IMR-90 (cell line): ENCODE measurements at regions not wholly inside any gene's neighbourhood (a gene's known extent, or its start where the extent isn't known, plus 50 kb on each side); places are given as distances from the start of the nearest gene placed in this dataset.

ENCODE experiments used
- ATAC-seq: fragments of 200-7000 bp; cut with Tn5 transposase; 2 replicates; pipeline ENCODE4 v1.9.1; 2020; ENCODE audit warnings: low read depth, mild to moderate bottlenecking, moderate library complexity
- BruUV-seq: library from RNA; stranded (reverse); fragments of 400-500 nt; replicated peaks from 2 replicates; lab custom pipeline; 2021; lab: Mats Ljungman, UMichigan
- CTCF ChIA-PET: fragments of 300-600 bp; formaldehyde crosslinking; extraction: SDS; loops from one replicate; lab custom pipeline; 2021; ENCODE audit warnings: antibody characterized with exemption; lab: Yijun Ruan, JAX
- POLR2A ChIA-PET: fragments of 300-600 bp; sonication (Branson Sonifier 250); formaldehyde crosslinking; loops from one replicate; lab custom pipeline; 2022; ENCODE audit warnings: antibody characterized with exemption; ENCODE audit not compliant: unreplicated experiment; lab: Charles Lee
- DNase-seq: peaks from one replicate; pipeline ENCODE4 v3.0.0; 2013
- H2AFZ ChIP-seq: replicated peaks from 2 replicates; pipeline ENCODE3; 2013; ENCODE audit warnings: low read length, mild to moderate bottlenecking; ENCODE audit not compliant: poor library complexity
- H2AK5ac ChIP-seq: 2 replicates; pipeline ENCODE4 v1.6.1; 2013; ENCODE audit warnings: low read depth, low read length, inconsistent platforms
- H2AK9ac ChIP-seq: replicated peaks from 2 replicates; pipeline ENCODE3; 2013; ENCODE audit warnings: mild to moderate bottlenecking, low read depth, low read length, moderate library complexity; ENCODE audit not compliant: poor library complexity
- H2BK120ac ChIP-seq: 2 replicates; pipeline ENCODE4 v1.6.1; 2013; ENCODE audit warnings: low read depth, low read length, inconsistent platforms
- H2BK15ac ChIP-seq: 3 replicates; pipeline ENCODE4 v1.6.1; 2013; ENCODE audit warnings: low read depth, low read length, inconsistent platforms
- H2BK20ac ChIP-seq: 2 replicates; pipeline ENCODE4 v1.6.1; 2013; ENCODE audit warnings: low read depth, mild to moderate bottlenecking, inconsistent platforms, low read length, moderate library complexity
- H2BK5ac ChIP-seq: 2 replicates; pipeline ENCODE4 v1.6.1; 2013; ENCODE audit warnings: mild to moderate bottlenecking, low read depth, low read length, inconsistent platforms; ENCODE audit not compliant: poor library complexity, severe bottlenecking
- H3K14ac ChIP-seq: replicated peaks from 2 replicates; pipeline ENCODE4 v1.6.1; 2013; ENCODE audit warnings: low read depth, low read length, inconsistent platforms
- H3K18ac ChIP-seq: 2 replicates; pipeline ENCODE4 v1.6.1; 2013; ENCODE audit warnings: low read depth, low read length, control low read depth
- H3K23ac ChIP-seq: 2 replicates; pipeline ENCODE4 v1.6.1; 2013; ENCODE audit warnings: low read depth, low read length, inconsistent platforms
- H3K27ac ChIP-seq: 2 replicates; pipeline ENCODE4 v1.5.1; 2013; ENCODE audit warnings: mild to moderate bottlenecking, control low read depth, low read length; ENCODE audit not compliant: insufficient read depth
- H3K27me3 ChIP-seq: 2 replicates; pipeline ENCODE4 v1.6.1; 2013; ENCODE audit warnings: low read length; ENCODE audit not compliant: control insufficient read depth, insufficient read depth
- H3K36me3 ChIP-seq: 2 replicates; pipeline ENCODE4 v1.6.1; 2013; ENCODE audit warnings: low read length, mixed read lengths; ENCODE audit not compliant: control insufficient read depth, insufficient read depth
- H3K4ac ChIP-seq: 2 replicates; pipeline ENCODE4 v1.6.1; 2013; ENCODE audit warnings: low read depth, low read length, inconsistent platforms
- H3K4me1 ChIP-seq: 2 replicates; pipeline ENCODE4 v1.6.1; 2013; ENCODE audit warnings: low read length, mixed read lengths; ENCODE audit not compliant: control insufficient read depth, insufficient read depth
- H3K4me2 ChIP-seq: 2 replicates; pipeline ENCODE4 v1.6.1; 2013; ENCODE audit warnings: low read depth, mild to moderate bottlenecking, control low read depth, low read length, moderate library complexity
- H3K4me3 ChIP-seq: 2 replicates; pipeline ENCODE4 v1.5.1; 2013; ENCODE audit warnings: low read depth, mild to moderate bottlenecking, control low read depth, low read length, moderate library complexity; ENCODE audit not compliant: insufficient read depth
- H3K56ac ChIP-seq: 2 replicates; pipeline ENCODE4 v1.6.1; 2013; ENCODE audit warnings: low read length, inconsistent platforms; ENCODE audit not compliant: insufficient read depth; ENCODE audit errors: extremely low read depth
- H3K79me1 ChIP-seq, 2 experiments: 2 replicates each; pipeline ENCODE4 v1.6.1; 2013; ENCODE audit warnings: low read length in 2 of 2, inconsistent platforms in 1 of 2, low read depth in 1 of 2
- H3K9ac ChIP-seq: 2 replicates; pipeline ENCODE4 v1.6.1; 2013; ENCODE audit warnings: low read depth, low read length, control low read depth
- H3K9me1 ChIP-seq: 2 replicates; pipeline ENCODE4 v1.6.1; 2013; ENCODE audit warnings: low read length, inconsistent platforms; ENCODE audit not compliant: insufficient read depth
- H3K9me3 ChIP-seq: 2 replicates; pipeline ENCODE4 v1.6.1; 2013; ENCODE audit warnings: low read length; ENCODE audit not compliant: control insufficient read depth, insufficient read depth
- H4K20me1 ChIP-seq: 2 replicates; pipeline ENCODE4 v1.6.1; 2013; ENCODE audit warnings: low read length, inconsistent platforms; ENCODE audit not compliant: insufficient read depth
- H4K5ac ChIP-seq: 2 replicates; pipeline ENCODE4 v1.6.1; 2013; ENCODE audit warnings: mild to moderate bottlenecking, low read depth, low read length, control low read depth
- H4K8ac ChIP-seq, 2 experiments: 2 replicates each; pipeline ENCODE4 v1.6.1; 2013; ENCODE audit warnings: low read depth in 2 of 2, low read length in 2 of 2, control low read depth in 1 of 2, inconsistent platforms in 1 of 2
- H4K91ac ChIP-seq: 2 replicates; pipeline ENCODE4 v1.6.1; 2013; ENCODE audit warnings: low read depth, low read length, inconsistent platforms; ENCODE audit not compliant: insufficient read depth
- BHLHE40 ChIP-seq: fragments of 150-350 bp; IDR thresholded peaks from 2 replicates; pipeline ENCODE4 v1.6.1; 2016; ENCODE audit warnings: mild to moderate bottlenecking, low read depth, low read length
- CEBPB ChIP-seq: IDR thresholded peaks from 2 replicates; pipeline ENCODE4 v1.6.1; 2012; ENCODE audit warnings: low read depth, low read length, improper control_type of control experiment
- CHD1 ChIP-seq: IDR thresholded peaks from 2 replicates; pipeline ENCODE4 v1.6.1; 2012; ENCODE audit warnings: low read depth, low read length, improper control_type of control experiment
- MXI1 ChIP-seq: IDR thresholded peaks from 2 replicates; pipeline ENCODE4 v1.6.1; 2012; ENCODE audit warnings: low read depth, mild to moderate bottlenecking, low read length, moderate library complexity, borderline replicate concordance
- whole genome bisulfite sequencing, 2 experiments: methylation state at CpG; one replicate each; pipeline versions ENCODE4 v1.1.5 to v1.1.7; 2013; ENCODE audit warnings: missing lambda C conversion rate in 2 of 2; ENCODE audit not compliant: insufficient read length in 1 of 2; ENCODE audit errors: extremely low coverage in 2 of 2; 5-methylcytosine and 5-hydroxymethylcytosine counted together
- dilution Hi-C: fragments of 300-500 bp; cut with HindIII; formaldehyde crosslinking; loops from one replicate; pipeline ENCODE4 v1.14.3; 2018; ENCODE audit warnings: low sequenced_read_pairs; ENCODE audit not compliant: unreplicated experiment
- in situ Hi-C: fragments of 300-500 bp; cut with MboI; formaldehyde crosslinking; loops from 3 replicates; pipeline ENCODE4 v1.14.3; 2019; ENCODE audit warnings: low sequenced_read_pairs, inconsistent platforms, mixed read lengths
- intact Hi-C: fragments of 100-400 bp; cut with micrococcal nuclease; formaldehyde crosslinking; loops from 2 replicates; pipeline ENCODE4 v1.10.0; 2022

- DNase-seq (no peak), ATAC-seq (no peak)
- H3K79me1 ChIP-seq: 0 out of 4 replicates have a peak, but pooled peaks cover 0 to 2% of the 10 kb centered on the region in 2 experiments
- no TSS peak for BruUV-seq
- no peak overlapping the region for H3K9ac ChIP-seq
- no peak overlapping the region for H3K27ac ChIP-seq
- no peak overlapping the region for H2AFZ ChIP-seq
- H3K14ac ChIP-seq: no peak overlapping the region
- H3K18ac ChIP-seq: no peak overlapping the region
- no peak overlapping the region for H3K23ac ChIP-seq
- in situ Hi-C loops (no loop called here), intact Hi-C loops (no loop called here), dilution Hi-C loops (no loop called here)
- CTCF ChIA-PET: interaction anchor here (1.4 kb wide), 1 partner anchor 9 kb away, joined by 4 read pairs; no protein-coding TSS in a partner anchor
- H4K5ac ChIP-seq: no peak overlapping the region
- H3K27me3 ChIP-seq: no peaks in the 10 kb centered on the region
- H2AK9ac ChIP-seq: no peak overlapping the region
- H4K20me1 ChIP-seq: no peaks in the 10 kb centered on the region
- no peak overlapping the region for H3K4ac ChIP-seq
- POLR2A ChIA-PET: no interaction called here
- H2BK15ac ChIP-seq: no peak overlapping the region
- H3K36me3 ChIP-seq: peaks cover 2% of the 10 kb centered on the region
- H2BK5ac ChIP-seq: no peak overlapping the region
- no peak overlapping the region for H2AK5ac ChIP-seq
- no peak overlapping the region for H3K4me3 ChIP-seq
- H3K56ac ChIP-seq: no peak overlapping the region
- no peak overlapping the region for H4K91ac ChIP-seq
- H3K9me1 ChIP-seq: peaks cover 4% of the 10 kb centered on the region; the same call in 1 of the 2 replicates
- TF ChIP-seq MXI1 (no peak), CHD1 (no peak), BHLHE40 (no peak), CEBPB (no peak)
- 100% methylated on average over 2 of the region's 8 CpGs; no CpG with 5 or more reads in 1 of the 2 experiments for whole genome bisulfite sequencing, 2 experiments
- H2BK120ac ChIP-seq: no peak overlapping the region
- no peak overlapping the region for H2BK20ac ChIP-seq
- no peak overlapping the region for H3K4me2 ChIP-seq
- H3K9me3 ChIP-seq: no peaks in the 10 kb centered on the region
- no peak overlapping the region for H4K8ac ChIP-seq
- peaks cover 5% of the 10 kb centered on the region; the same call in 1 of the 2 replicates for H3K4me1 ChIP-seq
These were observed 146.7 kb downstream of the KCNJ12 start for GRCh38 chr17:21522755-21523336.
